Hepatocyte (in vitro differentiated cells): ENCODE measurements at regions not wholly inside any gene's neighbourhood (a gene's known extent, or its start where the extent isn't known, plus 50 kb on each side); places are given as distances from the start of the nearest gene placed in this dataset.

ENCODE experiments used
- DNase-seq: peaks from one replicate; pipeline ENCODE4 v3.0.0-alpha.2; 2016; ENCODE audit warnings: low spot score
- H2AFZ ChIP-seq: fragments of 200-600 bp; sonication (generic); 2 replicates; pipeline ENCODE4 v1.6.0; 2016; ENCODE audit warnings: antibody characterized with exemption, mild to moderate bottlenecking
- H3K27ac ChIP-seq: fragments of 200-600 bp; sonication (generic); 2 replicates; pipeline ENCODE4 v1.5.1; 2016; ENCODE audit warnings: mild to moderate bottlenecking
- H3K27me3 ChIP-seq: fragments of 200-600 bp; sonication (generic); 2 replicates; pipeline ENCODE4 v1.6.1; 2016
- H3K36me3 ChIP-seq: fragments of 200-600 bp; sonication (generic); replicated peaks from 2 replicates; pipeline ENCODE4 v1.5.1; 2016; ENCODE audit warnings: low read depth; ENCODE audit not compliant: insufficient read depth
- H3K4me1 ChIP-seq: fragments of 200-600 bp; sonication (generic); 2 replicates; pipeline ENCODE4 v1.5.1; 2016; ENCODE audit warnings: mild to moderate bottlenecking, moderate library complexity; ENCODE audit not compliant: insufficient read depth
- H3K4me2 ChIP-seq: fragments of 200-600 bp; sonication (generic); 2 replicates; pipeline ENCODE4 v1.6.0; 2016
- H3K4me3 ChIP-seq: fragments of 200-600 bp; sonication (generic); 2 replicates; pipeline ENCODE4 v1.5.1; 2016; ENCODE audit warnings: mild to moderate bottlenecking
- H3K79me2 ChIP-seq: fragments of 200-600 bp; sonication (generic); 2 replicates; pipeline ENCODE4 v1.6.0; 2017; ENCODE audit warnings: mild to moderate bottlenecking
- H3K9me2 ChIP-seq: fragments of 200-600 bp; sonication (generic); replicated peaks from 2 replicates; pipeline ENCODE4 v1.6.0; 2017; ENCODE audit warnings: mild to moderate bottlenecking; ENCODE audit not compliant: insufficient read depth
- H3K9me3 ChIP-seq: fragments of 200-600 bp; sonication (generic); 2 replicates; pipeline ENCODE4 v1.5.1; 2016; ENCODE audit warnings: low read depth, mild to moderate bottlenecking
- H4K20me1 ChIP-seq: fragments of 200-600 bp; sonication (generic); 2 replicates; pipeline ENCODE4 v1.6.0; 2016; ENCODE audit warnings: mild to moderate bottlenecking; ENCODE audit not compliant: insufficient read depth, poor library complexity, severe bottlenecking
- EZH2 ChIP-seq: fragments of 200-600 bp; sonication (generic); IDR thresholded peaks from 2 replicates; pipeline ENCODE4 v1.6.1; 2016; ENCODE audit warnings: antibody characterized with exemption, mild to moderate bottlenecking, borderline replicate concordance
- EZH2phosphoT487 ChIP-seq: fragments of 200-600 bp; sonication (generic); IDR thresholded peaks from one replicate; pipeline ENCODE4 v1.6.1; 2018; ENCODE audit warnings: antibody characterized with exemption, mild to moderate bottlenecking, low read depth, moderate library complexity; ENCODE audit not compliant: unreplicated experiment, severe bottlenecking
- WGBS: methylation state at CpG from one replicate; pipeline ENCODE4 v1.1.6; 2016; ENCODE audit warnings: low lambda C conversion rate; ENCODE audit errors: missing lambda C conversion rate; 5-methylcytosine and 5-hydroxymethylcytosine counted together
- TF ChIP-seq, protein P1 (sequence below): fragments of 200-600 bp; sonication (generic); IDR thresholded peaks from 2 replicates; pipeline ENCODE4 v1.5.1; 2016; ENCODE audit warnings: antibody characterized with exemption, mild to moderate bottlenecking; ENCODE audit not compliant: poor library complexity

DNA sequence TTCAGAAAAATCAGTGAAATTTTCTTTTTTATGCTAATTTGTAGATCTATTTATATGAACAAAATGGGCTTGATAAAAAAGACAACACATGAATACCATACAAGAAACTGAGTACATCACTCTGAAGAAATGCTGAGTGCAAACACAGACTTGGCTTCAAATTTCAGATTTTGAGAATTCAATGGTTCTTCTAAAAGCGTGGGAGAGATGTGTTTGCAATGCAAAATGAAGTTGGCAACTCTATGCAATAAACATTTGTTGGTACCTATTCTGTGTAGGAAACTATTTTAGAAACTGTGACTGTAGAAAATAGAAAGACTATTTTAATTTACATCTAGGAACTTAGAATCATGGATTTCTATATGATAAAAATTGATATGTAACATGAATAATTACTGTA, 1834.1 kb upstream of the CELF4 start:
- no peaks in the 10 kb centered on the region for H3K4me1 ChIP-seq
- no peaks in the 10 kb centered on the region for H3K36me3 ChIP-seq
- no peak overlapping the region for H3K27ac ChIP-seq
- no peaks in the 10 kb centered on the region for H4K20me1 ChIP-seq
- no peaks in the 10 kb centered on the region for H3K79me2 ChIP-seq
- no peak overlapping the region for H2AFZ ChIP-seq
- no peaks in the 10 kb centered on the region for H3K27me3 ChIP-seq
- WGBS, result 97% methylated on average over 1 of the region's 1 CpG
- H3K9me3 ChIP-seq, result no peaks in the 10 kb centered on the region
- H3K9me2 ChIP-seq, result no peaks in the 10 kb centered on the region
- no peak overlapping the region for H3K4me3 ChIP-seq
- no peak overlapping the region for H3K4me2 ChIP-seq
- DNase-seq, result no peak
- no peak for TF ChIP-seq EZH2
- TF ChIP-seq, protein P1, sequence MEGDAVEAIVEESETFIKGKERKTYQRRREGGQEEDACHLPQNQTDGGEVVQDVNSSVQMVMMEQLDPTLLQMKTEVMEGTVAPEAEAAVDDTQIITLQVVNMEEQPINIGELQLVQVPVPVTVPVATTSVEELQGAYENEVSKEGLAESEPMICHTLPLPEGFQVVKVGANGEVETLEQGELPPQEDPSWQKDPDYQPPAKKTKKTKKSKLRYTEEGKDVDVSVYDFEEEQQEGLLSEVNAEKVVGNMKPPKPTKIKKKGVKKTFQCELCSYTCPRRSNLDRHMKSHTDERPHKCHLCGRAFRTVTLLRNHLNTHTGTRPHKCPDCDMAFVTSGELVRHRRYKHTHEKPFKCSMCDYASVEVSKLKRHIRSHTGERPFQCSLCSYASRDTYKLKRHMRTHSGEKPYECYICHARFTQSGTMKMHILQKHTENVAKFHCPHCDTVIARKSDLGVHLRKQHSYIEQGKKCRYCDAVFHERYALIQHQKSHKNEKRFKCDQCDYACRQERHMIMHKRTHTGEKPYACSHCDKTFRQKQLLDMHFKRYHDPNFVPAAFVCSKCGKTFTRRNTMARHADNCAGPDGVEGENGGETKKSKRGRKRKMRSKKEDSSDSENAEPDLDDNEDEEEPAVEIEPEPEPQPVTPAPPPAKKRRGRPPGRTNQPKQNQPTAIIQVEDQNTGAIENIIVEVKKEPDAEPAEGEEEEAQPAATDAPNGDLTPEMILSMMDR, result no peak
- TF ChIP-seq EZH2phosphoT487, result no peak

DNA sequence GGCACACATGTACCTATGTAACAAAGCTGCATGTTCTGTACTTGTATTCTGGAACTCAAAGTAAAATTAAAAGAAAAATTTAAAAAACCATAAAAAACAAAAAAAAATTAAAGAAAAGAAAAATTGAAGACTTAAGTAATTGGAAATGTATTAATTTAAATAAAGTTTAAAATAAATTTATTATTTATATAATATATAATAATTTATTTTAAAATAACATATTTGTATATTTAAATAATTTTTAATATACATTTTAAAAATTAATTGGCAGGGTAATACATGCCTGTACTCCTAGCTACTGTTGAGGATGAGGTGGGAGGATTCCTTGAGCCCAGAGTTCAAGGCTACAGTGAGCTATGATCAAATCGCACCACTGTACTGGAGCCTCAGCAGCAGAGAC, 1830.6 kb upstream of the CELF4 start:
- no peaks in the 10 kb centered on the region for H4K20me1 ChIP-seq
- H3K4me3 ChIP-seq, result no peak overlapping the region
- 97% methylated on average over 1 of the region's 1 CpG for WGBS
- H3K9me2 ChIP-seq, result no peaks in the 10 kb centered on the region
- no peaks in the 10 kb centered on the region for H3K9me3 ChIP-seq
- H3K4me2 ChIP-seq, result no peak overlapping the region
- H2AFZ ChIP-seq, result no peak overlapping the region
- H3K4me1 ChIP-seq, result no peaks in the 10 kb centered on the region
- no peaks in the 10 kb centered on the region for H3K36me3 ChIP-seq
- no peak overlapping the region for H3K27ac ChIP-seq
- TF ChIP-seq EZH2 (no peak), EZH2phosphoT487 (no peak)
- TF ChIP-seq, protein P1, result no peak
- H3K79me2 ChIP-seq, result no peaks in the 10 kb centered on the region
- no peak for DNase-seq
- no peaks in the 10 kb centered on the region for H3K27me3 ChIP-seq

DNA sequence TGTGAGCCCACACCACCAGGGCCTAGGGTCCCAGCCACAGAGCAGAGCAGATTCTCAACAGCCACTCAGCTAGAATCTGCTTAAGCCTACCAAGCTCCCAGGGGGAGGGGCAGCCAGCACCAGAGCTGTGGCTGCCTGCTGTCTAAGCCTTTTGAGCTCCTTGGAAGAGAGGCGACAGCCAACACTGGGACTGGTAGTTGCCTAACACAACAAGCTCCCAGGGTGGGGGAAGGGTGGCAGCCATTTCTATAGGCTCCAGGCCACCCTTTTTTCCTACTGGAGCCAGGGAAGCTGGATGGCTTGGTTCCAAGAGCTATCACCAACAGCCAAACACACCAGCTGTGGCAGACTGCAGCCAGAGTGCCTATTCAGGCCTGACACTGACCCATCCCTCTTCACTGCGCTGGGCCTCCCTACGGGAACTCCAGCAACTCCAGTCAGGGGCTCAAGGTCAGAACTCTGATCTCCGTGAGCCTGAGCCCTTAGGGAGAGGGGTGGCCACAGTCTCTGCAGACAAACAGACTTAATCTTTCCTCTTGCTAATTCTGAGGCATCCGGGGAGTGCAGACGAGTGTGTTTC, 1824.3 kb upstream of the CELF4 start:
- Histone ChIP-seq H3K79me2 (no peaks in the 10 kb centered on the region), H3K4me1 (no peaks in the 10 kb centered on the region), H3K9me2 (no peaks in the 10 kb centered on the region), H4K20me1 (no peaks in the 10 kb centered on the region), H2AFZ (no peak overlapping the region), H3K27ac (no peak overlapping the region), H3K9me3 (no peaks in the 10 kb centered on the region), H3K27me3 (no peaks in the 10 kb centered on the region), H3K4me2 (no peak overlapping the region), H3K4me3 (no peak overlapping the region), H3K36me3 (no peaks in the 10 kb centered on the region)
- no peak for TF ChIP-seq EZH2
- TF ChIP-seq, protein P1, result no peak
- no peak for TF ChIP-seq EZH2phosphoT487
- DNase-seq, result no peak
- WGBS, result 79% methylated on average over 6 of the region's 6 CpGs

DNA sequence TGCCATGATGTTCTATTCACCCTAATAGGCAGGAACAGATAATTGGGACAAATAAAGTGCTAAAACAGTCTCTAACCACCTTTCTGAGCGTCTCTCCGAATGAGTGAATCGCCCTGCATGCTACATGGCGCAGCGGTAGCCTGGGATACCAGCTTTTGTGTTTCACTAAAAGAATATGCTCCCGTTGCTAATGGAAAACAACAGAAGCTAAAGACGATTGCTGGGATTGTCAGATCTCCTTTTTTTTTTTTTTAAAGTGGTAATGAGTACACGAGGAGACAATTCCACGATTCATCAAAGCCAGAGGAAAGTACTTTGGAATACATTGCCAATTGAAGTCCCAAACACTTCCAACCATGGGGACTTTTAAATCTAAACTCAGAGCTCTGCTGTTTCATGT, 1815.3 kb upstream of the CELF4 start:
- DNase-seq, result no peak
- no peaks in the 10 kb centered on the region for H3K9me3 ChIP-seq
- H3K9me2 ChIP-seq, result no peaks in the 10 kb centered on the region
- H3K4me2 ChIP-seq, result no peak overlapping the region
- 63% methylated on average over 9 of the region's 9 CpGs for WGBS
- no peak for TF ChIP-seq EZH2
- TF ChIP-seq, protein P1, result no peak
- no peak for TF ChIP-seq EZH2phosphoT487
- no peaks in the 10 kb centered on the region for H4K20me1 ChIP-seq
- H3K36me3 ChIP-seq, result no peaks in the 10 kb centered on the region
- peaks cover 6% of the 10 kb centered on the region for H3K4me1 ChIP-seq
- H3K27ac ChIP-seq, result no peak overlapping the region
- no peak overlapping the region for H3K4me3 ChIP-seq
- no peaks in the 10 kb centered on the region for H3K27me3 ChIP-seq
- H3K79me2 ChIP-seq, result no peaks in the 10 kb centered on the region
- H2AFZ ChIP-seq, result peak overlapping the region; percentile 21
